ENCODE measurements at regions not wholly inside any gene's neighbourhood (a gene's known extent, or its start where the extent isn't known, plus 50 kb on each side); places are given as distances from the start of the nearest gene placed in this dataset.

DNA sequence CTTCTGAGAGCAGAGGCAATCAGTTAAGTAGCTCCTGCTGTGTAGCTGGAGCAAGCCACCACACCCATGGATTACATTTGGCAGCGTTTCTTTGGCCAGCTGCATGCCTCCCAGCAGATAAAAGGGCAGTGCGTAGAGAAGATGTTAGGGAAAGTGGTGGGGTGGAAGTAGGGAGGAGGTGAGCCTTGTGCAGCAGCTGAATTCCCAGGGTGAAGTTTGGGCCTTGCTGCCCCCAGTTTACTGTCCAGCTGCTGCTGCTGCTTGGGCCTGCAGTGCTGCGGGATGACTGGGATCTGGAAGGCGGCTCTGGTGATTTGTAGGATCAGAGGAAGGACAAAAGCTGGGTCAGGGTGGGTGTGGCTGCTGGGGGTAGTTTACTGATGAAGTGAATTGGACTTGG lies 318.7 kb upstream of the C2CD4B start:
- H3K4me3 ChIP-seq, result no peak overlapping the region
- intact Hi-C loops (cut with DNase I; ENCODE audit: low total_unique reads), result no loop called here
- no peak for DNase-seq
- H3K27ac ChIP-seq, result no peak overlapping the region
- TF ChIP-seq POLR2AphosphoS5 (IDR thresholded peaks at IDR 0.05) (no peak), POLR2A (IDR thresholded peaks at IDR 0.05) (no peak)
- TF ChIP-seq, protein P1, sequence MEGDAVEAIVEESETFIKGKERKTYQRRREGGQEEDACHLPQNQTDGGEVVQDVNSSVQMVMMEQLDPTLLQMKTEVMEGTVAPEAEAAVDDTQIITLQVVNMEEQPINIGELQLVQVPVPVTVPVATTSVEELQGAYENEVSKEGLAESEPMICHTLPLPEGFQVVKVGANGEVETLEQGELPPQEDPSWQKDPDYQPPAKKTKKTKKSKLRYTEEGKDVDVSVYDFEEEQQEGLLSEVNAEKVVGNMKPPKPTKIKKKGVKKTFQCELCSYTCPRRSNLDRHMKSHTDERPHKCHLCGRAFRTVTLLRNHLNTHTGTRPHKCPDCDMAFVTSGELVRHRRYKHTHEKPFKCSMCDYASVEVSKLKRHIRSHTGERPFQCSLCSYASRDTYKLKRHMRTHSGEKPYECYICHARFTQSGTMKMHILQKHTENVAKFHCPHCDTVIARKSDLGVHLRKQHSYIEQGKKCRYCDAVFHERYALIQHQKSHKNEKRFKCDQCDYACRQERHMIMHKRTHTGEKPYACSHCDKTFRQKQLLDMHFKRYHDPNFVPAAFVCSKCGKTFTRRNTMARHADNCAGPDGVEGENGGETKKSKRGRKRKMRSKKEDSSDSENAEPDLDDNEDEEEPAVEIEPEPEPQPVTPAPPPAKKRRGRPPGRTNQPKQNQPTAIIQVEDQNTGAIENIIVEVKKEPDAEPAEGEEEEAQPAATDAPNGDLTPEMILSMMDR (IDR thresholded peaks at IDR 0.05 in 8 of 11, conservative IDR thresholded peaks at IDR 0.05 in 3 of 11), result no peak
- WGBS, 5 donors, result 76 to 95% (median 88%) methylated on average over 4 of the region's 4 CpGs
- H3K36me3 ChIP-seq, result no peaks in the 10 kb centered on the region
- H3K4me1 ChIP-seq, result no peaks in the 10 kb centered on the region
- no peaks in the 10 kb centered on the region for H3K27me3 ChIP-seq (replicated peaks in 1 of 7)
- H3K9me3 ChIP-seq, result no peaks in the 10 kb centered on the region

DNA sequence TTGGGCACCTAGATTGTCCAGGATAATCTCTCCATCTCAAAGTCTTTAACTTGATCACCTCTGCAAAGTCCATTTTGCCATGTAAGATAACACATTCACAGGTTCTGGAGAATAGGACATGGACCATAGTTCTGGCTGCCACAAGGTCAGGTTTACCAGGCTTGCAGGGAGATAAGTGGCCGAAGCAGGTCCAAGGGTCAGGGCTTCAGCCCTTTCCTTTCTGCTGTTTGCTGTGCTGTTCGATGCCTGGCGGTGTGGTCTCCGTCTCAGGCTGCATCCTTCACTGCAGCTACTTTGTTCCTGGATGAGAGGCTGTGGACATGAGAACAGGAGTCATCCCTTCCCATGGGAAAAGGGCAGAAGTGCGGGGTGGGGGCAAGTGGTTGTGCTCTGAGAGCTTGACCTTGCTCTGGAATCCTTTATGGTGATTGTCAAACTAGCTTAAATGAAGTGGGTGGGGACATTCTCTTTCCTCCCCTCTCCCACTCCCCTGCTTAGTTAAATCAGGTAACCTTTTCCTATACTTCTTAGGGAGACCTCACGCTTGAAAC lies 320.2 kb upstream of the C2CD4B start:
- 73 to 89% (median 82%) methylated on average over 6 of the region's 6 CpGs for WGBS, 5 donors
- TF ChIP-seq POLR2AphosphoS5 (IDR thresholded peaks at IDR 0.05), result no peak
- TF ChIP-seq, protein P1 (IDR thresholded peaks at IDR 0.05 in 8 of 11, conservative IDR thresholded peaks at IDR 0.05 in 3 of 11), result no peak
- no peak for TF ChIP-seq POLR2A (IDR thresholded peaks at IDR 0.05)
- no peak overlapping the region for H3K4me3 ChIP-seq
- no peaks in the 10 kb centered on the region for H3K36me3 ChIP-seq
- H3K27ac ChIP-seq, result no peak overlapping the region
- no peaks in the 10 kb centered on the region for H3K27me3 ChIP-seq (replicated peaks in 1 of 7)
- H3K4me1 ChIP-seq, result no peaks in the 10 kb centered on the region
- H3K9me3 ChIP-seq, result no peaks in the 10 kb centered on the region
- DNase-seq, result no peak
- intact Hi-C loops (cut with DNase I; ENCODE audit: low total_unique reads), result no loop called here

DNA sequence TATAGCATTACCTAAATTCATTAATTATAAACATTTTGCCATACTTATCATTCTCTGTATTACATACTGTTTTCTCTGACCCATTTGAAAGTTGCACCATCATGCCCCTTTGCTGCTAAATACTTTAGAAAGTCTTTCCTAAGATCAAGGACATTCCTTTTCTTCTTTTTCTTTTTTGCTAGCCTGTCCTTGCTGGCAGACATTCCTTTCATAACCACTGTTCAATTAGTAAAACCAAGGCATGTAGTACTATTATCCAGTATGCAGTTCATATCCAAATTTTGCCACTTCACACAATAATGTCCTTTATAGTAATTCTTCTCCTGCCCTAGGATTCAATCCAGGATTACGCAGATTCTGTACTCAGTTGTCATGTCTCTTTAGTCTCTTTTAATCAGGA lies 321.0 kb upstream of the C2CD4B start:
- intact Hi-C loops (cut with DNase I; ENCODE audit: low total_unique reads), result no loop called here
- Histone ChIP-seq H3K36me3 (no peaks in the 10 kb centered on the region), H3K4me1 (no peaks in the 10 kb centered on the region), H3K9me3 (no peaks in the 10 kb centered on the region), H3K27me3 (replicated peaks in 1 of 7) (no peaks in the 10 kb centered on the region), H3K4me3 (no peak overlapping the region), H3K27ac (no peak overlapping the region)
- 94 to 100% (median 98%) methylated on average over 1 of the region's 1 CpG for WGBS, 5 donors
- DNase-seq, result no peak
- TF ChIP-seq POLR2A (IDR thresholded peaks at IDR 0.05) (no peak), POLR2AphosphoS5 (IDR thresholded peaks at IDR 0.05) (no peak)
- TF ChIP-seq, protein P1 (IDR thresholded peaks at IDR 0.05 in 8 of 11, conservative IDR thresholded peaks at IDR 0.05 in 3 of 11), result no peak

DNA sequence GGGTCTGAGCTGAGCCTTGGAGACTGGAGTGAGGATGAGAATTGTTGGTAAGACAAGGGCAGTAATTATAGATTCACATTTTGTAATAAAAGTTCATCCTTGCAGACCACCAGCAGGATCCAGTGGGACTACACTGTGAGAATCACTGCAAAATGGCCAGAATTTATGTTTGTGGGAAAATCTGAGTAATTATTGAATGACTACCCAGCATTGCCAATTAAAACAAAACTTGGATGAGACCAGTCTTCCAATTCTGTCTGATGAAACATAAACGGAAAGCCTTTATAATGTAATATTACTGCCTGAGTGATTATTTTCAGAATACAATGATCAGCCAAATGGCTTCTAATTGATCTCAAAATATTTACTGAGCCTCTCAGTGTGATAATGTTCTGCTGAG lies 323.3 kb upstream of the C2CD4B start:
- H3K27me3 ChIP-seq (replicated peaks in 1 of 7), result no peaks in the 10 kb centered on the region
- no peak overlapping the region for H3K4me3 ChIP-seq
- no peaks in the 10 kb centered on the region for H3K9me3 ChIP-seq
- 83 to 100% (median 95%) methylated on average over 1 of the region's 1 CpG for WGBS, 5 donors
- H3K4me1 ChIP-seq, result no peaks in the 10 kb centered on the region
- no peak overlapping the region for H3K27ac ChIP-seq
- intact Hi-C loops (cut with DNase I; ENCODE audit: low total_unique reads), result no loop called here
- no peaks in the 10 kb centered on the region for H3K36me3 ChIP-seq
- no peak for DNase-seq
- TF ChIP-seq POLR2A (IDR thresholded peaks at IDR 0.05) (no peak), POLR2AphosphoS5 (IDR thresholded peaks at IDR 0.05) (no peak)
- TF ChIP-seq, protein P1 (IDR thresholded peaks at IDR 0.05 in 8 of 11, conservative IDR thresholded peaks at IDR 0.05 in 3 of 11), result no peak
